HS-27A (cell line): ENCODE measurements at regions not wholly inside any gene's neighbourhood (a gene's known extent, or its start where the extent isn't known, plus 50 kb on each side); places are given as distances from the start of the nearest gene placed in this dataset.

Source experiments
- DNase-seq: peaks from one replicate; pipeline ENCODE4 v3.0.0-alpha.2; 2012; ENCODE audit warnings: low read depth, missing footprints

DNA sequence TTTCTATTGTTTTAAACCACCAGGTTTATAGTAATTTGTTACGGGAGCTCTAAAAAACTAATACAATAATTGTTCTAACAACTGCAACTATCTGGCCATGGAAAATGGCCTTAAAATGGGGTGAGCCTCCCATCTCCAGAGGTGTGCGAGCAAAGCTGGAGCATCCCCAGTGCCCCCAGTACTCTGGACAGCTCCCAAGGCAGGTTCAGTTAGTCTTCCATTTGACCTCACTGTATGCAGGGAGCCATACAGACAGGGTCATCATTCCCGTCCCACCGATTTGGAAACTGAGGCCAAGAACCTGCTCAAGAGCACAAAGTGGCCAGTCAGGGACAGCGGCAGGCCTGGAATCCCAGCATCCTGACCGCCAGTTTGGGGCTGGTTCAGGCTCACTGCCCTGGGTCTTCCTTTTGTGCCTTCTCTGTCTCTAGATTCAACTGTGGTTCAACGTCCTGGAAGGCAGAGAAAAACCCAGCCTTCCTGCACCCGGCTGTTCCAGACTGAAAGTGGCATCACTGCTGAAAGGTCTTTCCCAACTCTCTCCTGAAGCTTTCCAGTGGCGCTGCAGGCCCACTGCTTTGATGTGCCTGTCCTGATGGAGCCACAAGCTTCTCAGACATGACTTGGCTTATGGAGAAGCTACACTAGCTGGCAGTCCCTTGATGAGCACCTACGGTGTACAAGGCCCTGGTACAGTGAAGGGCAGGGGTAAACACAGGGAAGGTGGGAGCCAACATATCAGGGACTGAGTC is 76.6 kb upstream of the LINGO1 start:
- DNase-seq = no peak

DNA sequence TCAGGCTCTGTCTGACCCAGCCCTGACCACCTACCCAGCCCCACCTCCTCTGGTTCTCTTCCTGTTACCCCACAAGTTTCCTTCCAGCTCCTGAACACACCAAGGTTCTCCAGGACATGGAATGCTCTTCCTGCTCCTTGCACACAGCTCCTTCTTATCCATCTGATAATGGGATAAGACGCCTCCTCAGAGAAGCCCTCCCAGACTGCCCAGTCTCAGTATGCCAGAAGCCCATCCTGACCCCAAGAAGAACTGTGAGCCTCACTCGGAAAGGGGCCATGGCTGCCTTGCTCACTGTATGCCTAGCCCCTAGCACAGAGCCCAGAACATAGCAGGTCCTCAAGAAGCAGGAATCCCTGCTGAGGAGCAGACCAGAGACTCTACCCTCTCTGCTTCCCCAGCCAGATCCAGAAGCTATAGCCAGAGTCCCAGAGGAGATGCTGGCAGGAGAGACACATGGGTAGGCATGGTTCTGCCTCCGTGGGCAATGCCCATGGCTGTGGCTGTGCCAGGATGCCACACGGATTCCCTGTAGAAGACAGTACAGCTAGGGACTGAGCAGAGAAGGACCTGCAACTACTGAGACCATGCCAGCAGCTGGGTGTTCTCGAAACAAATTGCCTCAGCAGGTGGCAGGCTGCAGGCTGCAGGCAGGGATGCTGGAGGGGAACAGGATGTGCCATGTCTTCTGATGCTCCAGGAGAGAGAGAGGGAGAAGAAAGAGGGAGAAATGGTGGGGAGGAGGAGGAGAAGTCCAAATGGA is 74.0 kb upstream of the LINGO1 start:
- no peak for DNase-seq

DNA sequence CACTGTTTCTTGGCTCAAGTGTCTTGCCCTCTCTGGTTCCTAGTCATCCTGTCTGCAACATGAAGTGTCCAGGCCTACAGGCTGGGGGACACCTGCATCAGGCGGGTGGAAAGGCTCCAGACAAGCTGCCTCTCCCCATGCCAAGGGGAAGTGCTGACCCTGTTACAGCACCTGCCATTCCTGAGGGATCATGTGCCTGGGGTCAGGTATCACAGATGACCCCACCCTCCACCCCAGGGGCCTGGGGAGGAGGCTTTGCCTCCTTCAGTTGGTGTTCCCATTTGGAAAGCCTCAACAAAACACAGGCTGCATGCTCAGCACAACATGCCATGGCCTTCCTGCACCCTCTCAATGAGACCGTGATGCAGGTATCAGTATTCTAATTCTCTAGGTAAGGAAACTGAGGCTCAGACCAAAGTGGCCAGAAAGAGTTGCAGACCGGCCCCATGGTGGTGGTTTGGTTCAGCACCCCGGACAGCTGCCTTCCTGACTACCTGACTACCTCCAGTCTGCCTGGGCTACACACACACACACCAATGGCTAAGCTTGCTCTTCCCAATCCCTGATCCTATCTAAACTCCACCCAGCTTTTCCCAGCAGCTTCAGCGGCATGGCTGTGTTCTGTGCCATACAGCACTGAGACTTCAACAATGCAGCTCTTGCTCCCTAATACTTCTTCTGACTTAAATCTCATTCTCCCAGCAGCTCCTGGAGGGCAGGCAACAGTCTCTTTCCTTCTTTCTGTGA is 69.7 kb upstream of the LINGO1 start:
- no peak for DNase-seq

DNA sequence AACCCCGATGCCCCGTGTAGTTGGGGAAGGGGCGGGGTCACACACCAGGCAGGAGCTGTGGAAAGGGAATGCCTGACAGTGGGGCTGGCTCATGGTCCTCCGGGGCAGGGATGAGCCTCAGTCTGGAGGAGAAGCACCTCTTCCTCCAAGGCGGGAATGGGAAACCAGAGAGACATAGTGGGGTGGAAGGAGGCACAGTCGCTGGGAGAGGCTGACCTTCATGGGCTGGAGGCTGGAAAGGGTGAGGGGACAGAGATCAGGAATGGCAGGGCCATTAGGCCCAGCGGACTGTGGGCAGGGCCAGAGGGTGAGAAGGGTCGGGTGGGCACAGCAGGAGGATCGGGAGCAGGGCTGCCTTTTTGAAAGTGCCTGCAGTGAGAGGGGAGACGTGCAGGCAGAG is 65.8 kb upstream of the LINGO1 start:
- DNase-seq = no peak

DNA sequence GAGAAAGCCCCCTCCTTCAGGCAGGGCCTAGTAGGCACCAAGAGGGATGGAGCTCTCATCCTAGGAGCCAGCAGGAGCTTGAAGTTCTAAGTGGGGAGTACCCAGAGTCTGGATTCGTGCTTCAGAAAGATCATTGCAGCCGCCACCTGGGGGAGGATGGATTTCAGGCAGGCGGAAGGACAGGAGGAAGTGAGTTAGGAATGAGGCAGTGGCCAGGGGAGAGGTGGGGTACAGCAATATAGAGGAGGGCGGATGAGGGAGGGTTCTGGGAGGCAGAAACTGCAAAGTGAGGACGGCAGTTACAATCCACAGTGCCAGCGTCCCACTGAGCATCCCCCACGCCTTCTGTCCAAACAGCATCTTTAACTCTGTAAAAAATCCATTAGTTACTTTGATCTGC is 65.2 kb upstream of the LINGO1 start:
- DNase-seq = no peak

DNA sequence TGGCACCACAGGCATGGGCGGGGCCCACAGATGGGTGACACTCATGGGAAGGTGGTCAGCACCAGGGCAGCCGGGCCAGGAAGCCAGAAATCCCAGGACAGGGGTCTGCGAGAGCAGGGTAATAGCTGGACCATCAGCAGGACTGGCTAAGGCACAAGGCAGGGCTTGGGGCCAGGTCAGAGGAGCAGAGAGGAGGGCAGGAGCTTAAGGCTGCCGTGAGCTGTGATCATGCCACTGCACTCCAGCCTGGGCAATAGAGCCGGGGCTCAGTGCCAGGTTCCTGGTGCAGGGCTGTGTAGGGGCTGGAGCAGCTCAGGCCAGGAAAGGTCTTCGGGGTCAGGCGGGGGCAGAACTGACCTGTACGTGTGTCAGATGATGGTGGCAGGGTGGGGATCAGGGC is 64.2 kb upstream of the LINGO1 start:
- DNase-seq = no peak

DNA sequence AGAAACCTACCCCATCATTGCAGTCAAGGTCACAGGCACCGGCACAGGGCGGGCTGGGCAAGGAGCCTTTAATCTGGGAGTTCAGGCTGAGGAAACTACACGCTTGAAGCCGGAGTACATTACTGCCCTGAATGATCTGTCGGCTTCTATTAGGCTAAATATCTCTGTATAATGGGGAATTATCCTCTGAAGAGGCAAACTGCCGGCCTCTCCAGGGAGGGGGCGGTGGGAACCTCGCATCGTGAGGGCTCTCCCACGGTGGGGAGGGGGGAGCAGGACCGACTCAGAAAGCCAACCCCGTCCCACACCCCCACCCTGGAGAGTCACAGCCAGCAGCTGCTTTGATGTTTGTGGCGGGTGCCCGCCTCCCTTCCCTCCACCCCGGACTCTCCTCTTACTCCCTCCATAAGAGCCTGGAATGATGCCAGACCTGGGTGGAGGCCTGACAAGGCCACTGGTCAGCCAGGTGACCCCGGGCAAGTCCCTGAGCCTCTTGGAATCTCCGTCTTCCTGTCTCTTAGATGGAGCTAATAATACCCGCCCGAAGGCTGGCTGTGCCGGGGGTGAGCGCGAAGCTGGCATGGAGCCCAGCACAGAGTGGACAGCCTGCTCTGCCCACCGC is 63.4 kb upstream of the LINGO1 start:
- no peak for DNase-seq

DNA sequence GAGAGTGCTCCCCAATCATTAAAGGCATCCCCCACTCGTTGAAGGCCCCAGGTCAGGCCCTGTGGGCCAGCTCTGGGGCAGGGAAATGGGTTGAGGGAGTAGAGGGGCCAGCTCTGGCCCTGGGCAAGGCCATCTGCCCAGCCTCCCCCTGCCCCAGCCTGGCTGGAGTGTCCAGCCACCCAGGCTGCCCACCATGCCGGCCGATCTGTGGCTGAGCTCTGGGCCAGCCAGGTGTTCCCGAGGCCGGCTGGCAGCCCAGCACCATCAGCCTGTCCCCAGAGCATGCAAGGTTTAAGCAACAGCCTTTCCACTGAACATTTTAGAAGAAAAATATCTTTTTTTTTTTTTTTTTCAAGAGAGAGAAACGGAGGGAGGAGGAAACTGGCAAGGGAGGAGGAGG is 62.8 kb upstream of the LINGO1 start:
- DNase-seq = no peak

DNA sequence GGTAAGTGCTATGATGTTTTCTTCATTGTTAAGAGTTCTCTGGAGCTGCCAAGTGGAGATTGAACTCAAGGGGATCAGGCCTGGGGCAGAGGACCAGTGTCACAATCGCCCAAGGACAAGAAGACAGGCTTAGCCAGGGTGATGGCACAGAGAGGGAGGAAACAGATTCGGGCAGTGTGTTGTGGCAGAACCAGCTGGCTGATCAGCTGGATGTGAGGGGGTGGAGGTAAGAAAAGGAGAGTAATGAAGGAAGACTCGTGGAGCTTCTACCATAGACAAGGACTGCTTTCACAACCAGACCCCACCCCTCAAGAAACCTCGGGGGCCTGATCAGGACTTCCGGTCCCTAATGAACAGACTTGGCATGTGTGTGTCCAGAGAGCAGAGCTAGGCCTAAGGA is 60.9 kb upstream of the LINGO1 start:
- no peak for DNase-seq

DNA sequence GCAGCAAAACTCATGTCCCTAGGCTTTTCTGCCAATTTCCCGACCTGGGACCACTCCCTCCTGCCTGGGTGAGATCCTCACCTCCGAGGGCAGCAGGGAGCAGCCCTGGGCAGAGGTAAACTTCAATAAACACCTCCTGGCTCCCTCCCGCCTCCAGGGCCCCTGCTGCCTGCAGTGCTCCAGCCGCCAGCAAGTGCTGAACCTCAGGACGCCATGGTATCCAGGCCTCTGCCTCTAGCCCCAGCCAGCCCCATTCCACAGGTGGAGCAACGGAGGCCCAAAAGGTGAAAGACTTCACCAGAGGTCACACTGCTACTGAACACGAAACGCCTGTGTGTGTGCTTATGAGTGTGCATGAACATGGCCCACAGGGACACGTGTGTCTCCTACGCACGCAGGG is 59.9 kb upstream of the LINGO1 start:
- DNase-seq = no peak

DNA sequence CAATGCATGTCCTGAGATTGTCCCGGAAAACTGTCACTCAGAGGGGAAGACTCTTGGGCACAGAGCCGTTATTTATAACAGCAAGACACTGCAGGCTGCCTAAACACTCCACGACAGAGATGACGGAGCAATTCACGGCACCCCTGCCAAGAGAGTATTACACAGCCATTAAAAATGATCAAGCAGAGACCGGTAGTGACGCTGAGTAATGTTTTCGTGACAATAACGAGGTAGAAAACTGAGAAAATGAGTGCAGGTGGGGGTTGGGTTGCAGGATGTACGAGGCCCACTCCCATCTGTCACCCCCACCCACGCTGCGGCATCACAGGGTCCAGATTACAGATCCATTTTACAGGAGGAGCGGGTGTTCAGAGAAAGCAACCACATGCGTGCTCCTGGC is 58.9 kb upstream of the LINGO1 start:
- no peak for DNase-seq

DNA sequence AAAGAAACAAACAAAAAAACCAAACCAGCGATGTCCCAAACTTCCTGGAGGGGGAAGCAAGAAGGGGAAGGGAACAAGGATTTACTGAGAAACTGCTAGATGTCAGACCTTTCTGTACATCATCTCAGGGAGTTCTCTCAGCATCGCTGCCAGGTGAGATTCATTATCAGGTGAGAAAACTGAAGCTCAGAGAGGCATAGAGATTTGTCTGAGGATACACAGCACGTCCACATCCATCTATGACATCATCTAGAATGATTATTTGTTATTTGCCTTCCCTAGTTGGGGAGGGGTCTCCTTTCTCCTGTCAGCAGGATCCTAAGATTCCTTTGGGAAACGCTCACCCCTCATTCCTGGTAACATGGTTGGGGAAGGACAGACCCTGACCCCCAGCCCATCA is 57.1 kb upstream of the LINGO1 start:
- DNase-seq = no peak

DNA sequence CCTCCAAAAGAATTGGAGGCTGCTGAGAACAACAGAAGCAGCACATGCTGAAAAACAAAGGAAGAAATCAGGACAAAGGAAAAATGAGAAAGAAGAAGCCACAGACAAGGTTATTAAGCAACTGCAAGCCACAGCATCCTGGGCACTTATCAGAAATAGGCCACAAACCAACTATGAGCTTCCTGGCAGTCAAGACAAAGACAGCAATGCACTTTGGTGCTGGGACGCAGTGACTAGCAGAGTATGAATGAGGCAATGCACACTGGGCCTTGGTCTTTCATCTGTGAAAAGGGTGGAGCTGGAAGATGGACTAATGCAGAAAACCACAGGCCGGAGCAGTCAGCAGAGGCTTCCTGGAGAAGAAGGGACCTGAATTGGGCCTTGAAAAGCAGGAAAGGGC is 56.0 kb upstream of the LINGO1 start:
- no peak for DNase-seq

DNA sequence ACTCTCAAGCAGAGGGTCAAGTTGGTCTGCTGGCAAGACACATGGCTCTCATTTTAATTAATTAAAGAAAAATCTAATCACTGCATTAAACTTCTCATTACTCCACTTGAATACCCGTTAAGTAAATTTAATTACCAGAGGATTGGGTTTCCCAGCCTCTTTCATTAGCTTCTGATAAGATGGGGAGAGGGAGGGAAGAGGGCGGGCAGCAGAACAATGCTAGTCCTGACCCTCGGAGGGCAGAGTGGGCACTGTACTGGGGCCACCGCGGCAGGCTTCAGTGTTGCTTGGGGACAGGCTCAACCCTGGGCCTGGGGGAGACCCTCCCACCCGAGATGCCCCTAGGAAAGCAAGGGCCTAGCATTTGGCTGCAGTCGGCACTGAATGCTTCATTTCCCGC is 55.6 kb upstream of the LINGO1 start:
- no peak for DNase-seq

DNA sequence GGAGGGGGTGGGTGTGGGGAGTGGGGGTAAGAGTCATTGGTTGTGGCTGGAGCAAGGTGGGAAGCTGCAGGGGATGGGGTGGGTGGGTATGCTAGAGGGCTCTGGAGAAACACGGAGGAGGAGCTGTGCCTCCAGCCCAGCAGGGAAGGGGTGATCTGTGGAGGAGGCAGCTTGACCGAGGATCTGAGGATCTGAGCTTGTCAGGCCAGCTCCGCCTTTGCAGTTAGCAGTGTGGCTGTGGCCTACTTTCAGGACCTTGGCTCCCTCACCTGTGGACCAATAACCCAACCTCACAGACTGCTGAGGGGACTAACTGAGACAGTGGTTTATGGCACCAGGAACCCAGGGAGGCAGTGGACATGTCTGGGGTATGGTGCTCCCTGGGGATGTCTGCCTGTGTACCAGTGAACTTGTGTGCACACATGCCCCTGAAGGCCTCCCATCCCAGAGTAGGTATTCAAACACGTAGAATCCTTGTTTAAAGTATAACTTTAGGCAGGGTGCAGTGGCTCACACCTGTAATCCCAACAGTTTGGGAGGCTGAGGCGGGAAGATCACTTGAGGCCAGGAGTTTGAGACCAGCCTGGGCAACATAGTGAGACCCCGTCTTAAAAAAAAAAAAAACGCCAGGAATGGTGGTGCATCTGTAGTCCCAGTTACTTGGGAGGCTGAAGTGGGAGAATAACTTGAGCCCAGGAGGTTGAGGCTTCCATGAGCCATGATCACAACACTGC is 52.5 kb upstream of the LINGO1 start:
- DNase-seq = no peak

DNA sequence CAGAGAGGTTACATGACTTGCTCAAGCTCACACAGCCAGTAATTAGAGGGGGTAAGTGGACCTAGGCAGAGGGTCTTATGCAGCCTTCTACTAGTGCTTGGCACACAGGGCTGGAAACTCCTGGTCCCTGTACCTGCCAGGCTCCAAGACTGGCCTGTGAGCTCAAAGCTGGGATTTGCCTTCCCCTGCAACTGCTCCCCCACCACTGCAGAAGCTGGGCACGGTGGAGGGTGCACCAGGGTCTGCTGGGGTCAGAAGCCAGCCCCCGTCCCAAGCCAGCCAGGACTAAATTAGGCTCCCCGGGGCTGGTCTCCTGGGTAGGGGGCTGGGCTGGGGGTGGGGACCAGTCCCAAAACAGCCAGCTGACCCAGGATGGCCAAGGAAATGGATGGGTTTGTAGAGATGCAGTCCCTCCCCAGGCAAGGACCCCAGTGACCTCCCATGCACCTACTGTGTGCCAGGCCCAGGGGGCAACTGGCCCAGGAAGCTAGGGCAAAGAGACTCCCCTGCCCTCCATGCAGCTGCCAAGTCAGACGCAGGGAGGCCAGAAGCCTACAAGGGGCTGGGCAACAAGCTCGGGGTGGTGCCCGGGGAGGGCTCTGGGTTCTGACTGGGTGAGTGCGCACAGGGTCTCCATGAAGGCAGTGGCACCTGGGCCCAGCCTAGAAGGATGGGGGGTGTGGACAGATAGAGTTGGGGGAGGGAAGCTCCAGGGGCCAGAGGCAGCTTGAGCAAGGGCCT is 51.8 kb upstream of the LINGO1 start:
- no peak for DNase-seq

DNA sequence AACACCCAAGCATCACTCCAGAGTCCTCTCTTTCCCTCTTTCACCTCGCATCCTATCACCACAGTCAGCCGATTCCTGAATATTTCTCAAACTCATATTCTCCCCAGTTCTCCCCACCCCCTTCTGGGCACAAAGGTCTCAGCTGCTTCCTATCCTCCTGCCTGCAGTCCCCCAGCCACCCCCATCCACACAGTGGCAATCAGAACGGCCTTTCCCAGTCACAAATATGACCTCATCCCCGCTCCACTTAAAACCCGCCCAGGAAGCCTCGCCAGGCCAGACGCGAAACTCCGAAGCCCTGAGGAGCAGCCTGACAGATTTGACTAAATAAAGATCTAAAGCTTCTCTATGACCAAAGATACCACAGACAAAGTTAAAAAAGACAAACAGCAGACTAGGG is 49.9 kb upstream of the LINGO1 start:
- DNase-seq = no peak
